Peyer's patch (tissue), 4 donors: ENCODE measurements at regions not wholly inside any gene's neighbourhood (a gene's known extent, or its start where the extent isn't known, plus 50 kb on each side); places are given as distances from the start of the nearest gene placed in this dataset.

Experiments used
- DNase-seq, 3 donors: peaks; one replicate each; pipeline ENCODE4 v3.0.0-alpha.2; 2017 to 2019
- H3K27ac ChIP-seq, 4 donors: fragments of 200-600 bp; sonication (generic); one replicate each; pipeline ENCODE4 v1.5.1; 2016 to 2019
- H3K27me3 ChIP-seq, 2 donors: fragments of 200-600 bp; sonication (generic); one replicate each; pipeline ENCODE4 v1.5.1; 2019
- H3K36me3 ChIP-seq, 3 donors: fragments of 200-600 bp; sonication (generic); one replicate each; pipeline ENCODE4 v1.5.1; 2016 to 2019
- H3K4me1 ChIP-seq, 4 donors: fragments of 200-600 bp; sonication (generic); one replicate each; pipeline ENCODE4 v1.5.1; 2016 to 2019
- H3K4me3 ChIP-seq, 4 donors: fragments of 200-600 bp; sonication (generic); 1 replicate in 3 of 4; 2 replicates in 1 of 4; pipeline ENCODE4 v1.5.1; 2016 to 2019; ENCODE audit warnings: mild to moderate bottlenecking in 1 of 4
- H3K9me3 ChIP-seq, 4 donors: fragments of 200-600 bp; sonication (generic); one replicate each; pipeline ENCODE4 v1.5.1; 2016 to 2019; ENCODE audit warnings: mild to moderate bottlenecking in 1 of 4
- POLR2A ChIP-seq, 2 donors: fragments of 450-650 bp; IDR thresholded peaks; one replicate each; pipeline ENCODE4 v1.5.1; 2017; ENCODE audit warnings: antibody characterized with exemption in 2 of 2, mild to moderate bottlenecking in 2 of 2, moderate library complexity in 2 of 2
- TF ChIP-seq, protein P1 (sequence below), 6 experiments: fragments of 450-650 bp in 4 of 6; fragments of 200-600 bp in 2 of 6; sonication (generic) in 1 of 6; IDR thresholded peaks; one replicate each; pipeline ENCODE4 v1.5.1; 2017 to 2019; ENCODE audit warnings: antibody characterized with exemption in 6 of 6, mild to moderate bottlenecking in 3 of 6, moderate library complexity in 1 of 6

DNA sequence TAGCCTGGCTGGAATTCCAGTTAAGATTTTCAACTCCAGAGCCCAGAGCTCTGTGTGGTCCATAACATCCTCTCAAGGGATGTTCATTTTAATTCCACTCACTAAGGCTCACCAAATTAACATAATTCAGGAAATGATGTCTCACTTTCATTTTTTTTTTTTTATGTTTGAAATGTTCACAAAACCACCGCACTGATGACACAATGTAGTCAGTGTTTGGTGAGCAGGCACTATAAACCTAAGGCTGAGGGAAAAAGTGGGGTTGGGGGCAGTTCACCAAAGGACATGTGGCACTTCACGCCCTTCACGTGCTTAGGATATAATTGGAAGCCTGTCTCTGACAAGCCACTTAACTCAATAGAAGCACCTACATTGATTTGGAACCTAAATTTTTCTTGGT, 177.3 kb upstream of the CAMK1G start:
- no peaks in the 10 kb centered on the region for H3K4me1 ChIP-seq
- H3K27ac ChIP-seq = no peak overlapping the region
- no peaks in the 10 kb centered on the region for H3K9me3 ChIP-seq
- no peaks in the 10 kb centered on the region for H3K36me3 ChIP-seq
- DNase-seq = no peak
- no peak for TF ChIP-seq POLR2A (IDR thresholded peaks at IDR 0.05)
- TF ChIP-seq, protein P1, sequence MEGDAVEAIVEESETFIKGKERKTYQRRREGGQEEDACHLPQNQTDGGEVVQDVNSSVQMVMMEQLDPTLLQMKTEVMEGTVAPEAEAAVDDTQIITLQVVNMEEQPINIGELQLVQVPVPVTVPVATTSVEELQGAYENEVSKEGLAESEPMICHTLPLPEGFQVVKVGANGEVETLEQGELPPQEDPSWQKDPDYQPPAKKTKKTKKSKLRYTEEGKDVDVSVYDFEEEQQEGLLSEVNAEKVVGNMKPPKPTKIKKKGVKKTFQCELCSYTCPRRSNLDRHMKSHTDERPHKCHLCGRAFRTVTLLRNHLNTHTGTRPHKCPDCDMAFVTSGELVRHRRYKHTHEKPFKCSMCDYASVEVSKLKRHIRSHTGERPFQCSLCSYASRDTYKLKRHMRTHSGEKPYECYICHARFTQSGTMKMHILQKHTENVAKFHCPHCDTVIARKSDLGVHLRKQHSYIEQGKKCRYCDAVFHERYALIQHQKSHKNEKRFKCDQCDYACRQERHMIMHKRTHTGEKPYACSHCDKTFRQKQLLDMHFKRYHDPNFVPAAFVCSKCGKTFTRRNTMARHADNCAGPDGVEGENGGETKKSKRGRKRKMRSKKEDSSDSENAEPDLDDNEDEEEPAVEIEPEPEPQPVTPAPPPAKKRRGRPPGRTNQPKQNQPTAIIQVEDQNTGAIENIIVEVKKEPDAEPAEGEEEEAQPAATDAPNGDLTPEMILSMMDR (IDR thresholded peaks at IDR 0.05) = no peak
- H3K27me3 ChIP-seq = no peaks in the 10 kb centered on the region
- no peak overlapping the region for H3K4me3 ChIP-seq

DNA sequence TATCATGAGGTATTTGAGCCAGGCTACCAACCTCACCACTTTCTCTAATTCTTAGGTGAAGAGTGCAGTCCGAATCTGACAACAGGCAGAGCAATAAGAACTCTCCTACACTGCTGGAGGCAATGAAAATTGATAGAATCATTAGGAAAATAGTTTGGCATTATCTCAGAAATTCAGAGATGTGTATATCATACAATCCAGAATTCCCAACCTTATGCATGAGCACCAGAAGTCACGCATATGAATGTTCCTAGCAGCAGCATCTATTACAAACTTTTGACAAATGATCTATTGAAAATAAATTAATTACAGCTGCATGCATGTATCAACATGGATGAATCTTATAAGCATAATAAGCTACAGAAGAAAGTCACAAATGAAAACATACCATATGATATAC, 176.9 kb upstream of the CAMK1G start:
- Histone ChIP-seq H3K9me3 (no peaks in the 10 kb centered on the region), H3K4me1 (no peaks in the 10 kb centered on the region)
- TF ChIP-seq, protein P1 (IDR thresholded peaks at IDR 0.05) = no peak
- TF ChIP-seq POLR2A (IDR thresholded peaks at IDR 0.05) = no peak

DNA sequence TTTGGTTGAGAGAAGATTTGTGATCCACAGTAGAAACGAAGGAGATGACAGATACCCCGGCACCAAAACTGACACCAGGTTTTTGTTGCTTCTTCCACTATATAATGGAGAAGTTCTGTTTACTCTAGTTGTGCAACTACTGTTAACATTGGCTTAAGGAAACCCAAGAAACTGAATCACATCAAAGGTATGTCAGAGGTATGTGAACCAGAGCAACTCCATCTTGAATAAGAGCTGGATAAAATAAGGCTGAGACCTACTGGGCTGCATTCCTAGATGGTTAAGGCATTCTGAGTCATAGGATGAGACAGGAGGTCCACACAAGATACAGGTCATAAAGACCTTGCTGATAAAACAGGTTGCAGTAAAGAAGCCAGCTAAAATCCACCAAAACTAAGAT, 173.7 kb upstream of the CAMK1G start:
- H3K36me3 ChIP-seq = no peaks in the 10 kb centered on the region
- H3K4me3 ChIP-seq = no peak overlapping the region
- no peaks in the 10 kb centered on the region for H3K27me3 ChIP-seq
- DNase-seq = no peak
- H3K27ac ChIP-seq = no peak overlapping the region
- no peaks in the 10 kb centered on the region for H3K4me1 ChIP-seq
- TF ChIP-seq POLR2A (IDR thresholded peaks at IDR 0.05) = no peak
- TF ChIP-seq, protein P1 (IDR thresholded peaks at IDR 0.05) = no peak
- H3K9me3 ChIP-seq = no peaks in the 10 kb centered on the region

More for the DNA sequence above, 176.9 kb upstream of the CAMK1G start:
- Histone ChIP-seq H3K27me3 (no peaks in the 10 kb centered on the region), H3K4me3 (no peak overlapping the region), H3K27ac (no peak overlapping the region), H3K36me3 (no peaks in the 10 kb centered on the region)
- no peak for DNase-seq

DNA sequence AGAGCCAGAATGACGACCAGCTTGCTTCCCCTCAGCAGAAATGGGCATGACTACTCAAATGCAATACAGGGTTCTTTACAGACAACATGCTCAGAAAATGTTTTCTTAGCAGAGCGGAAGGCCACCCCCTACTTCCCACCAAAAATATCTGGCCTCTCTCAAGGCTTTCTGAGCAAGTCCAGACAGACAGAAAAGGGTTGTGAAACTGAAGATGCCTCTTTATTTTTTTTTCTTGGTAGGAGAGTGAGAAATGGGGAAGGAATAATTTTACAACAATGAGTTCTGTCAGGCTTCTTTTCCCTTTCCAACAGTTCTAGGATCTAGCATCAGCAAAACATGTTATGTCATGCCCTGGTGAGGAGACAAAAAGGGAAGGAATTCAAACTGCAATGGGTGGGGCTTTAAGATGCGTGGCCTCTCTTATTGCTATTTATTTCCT, 172.0 kb upstream of the CAMK1G start:
- H3K4me1 ChIP-seq = no peaks in the 10 kb centered on the region
- no peak for DNase-seq
- H3K9me3 ChIP-seq = no peaks in the 10 kb centered on the region
- TF ChIP-seq, protein P1 (IDR thresholded peaks at IDR 0.05) = no peak
- no peak for TF ChIP-seq POLR2A (IDR thresholded peaks at IDR 0.05)
- H3K4me3 ChIP-seq = no peak overlapping the region
- no peak overlapping the region for H3K27ac ChIP-seq
- H3K36me3 ChIP-seq = no peaks in the 10 kb centered on the region
- no peaks in the 10 kb centered on the region for H3K27me3 ChIP-seq

DNA sequence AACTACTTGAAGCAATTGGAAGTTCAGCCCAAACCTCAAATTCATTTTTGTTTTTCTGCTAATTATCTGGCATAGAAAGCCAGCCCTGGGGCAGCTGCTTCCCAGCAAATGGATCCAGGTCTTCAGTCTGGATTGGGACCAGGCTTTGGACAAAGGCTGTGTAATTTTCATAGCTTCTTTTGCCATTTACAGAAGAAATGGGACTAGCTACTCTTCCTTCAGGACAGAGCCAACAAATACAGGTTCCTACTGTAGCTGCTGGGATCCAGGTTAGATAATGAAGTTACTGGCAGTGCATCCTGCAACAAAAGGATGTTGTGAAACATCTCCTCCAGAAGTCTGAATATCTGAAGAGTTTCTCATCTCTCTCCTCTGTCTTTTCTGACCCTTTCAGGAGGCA, 171.5 kb upstream of the CAMK1G start:
- Histone ChIP-seq H3K4me1 (no peaks in the 10 kb centered on the region), H3K4me3 (no peak overlapping the region), H3K9me3 (no peaks in the 10 kb centered on the region), H3K27me3 (no peaks in the 10 kb centered on the region), H3K36me3 (no peaks in the 10 kb centered on the region), H3K27ac (no peak overlapping the region)
- TF ChIP-seq, protein P1 (IDR thresholded peaks at IDR 0.05) = no peak
- TF ChIP-seq POLR2A (IDR thresholded peaks at IDR 0.05) = no peak
- no peak for DNase-seq

DNA sequence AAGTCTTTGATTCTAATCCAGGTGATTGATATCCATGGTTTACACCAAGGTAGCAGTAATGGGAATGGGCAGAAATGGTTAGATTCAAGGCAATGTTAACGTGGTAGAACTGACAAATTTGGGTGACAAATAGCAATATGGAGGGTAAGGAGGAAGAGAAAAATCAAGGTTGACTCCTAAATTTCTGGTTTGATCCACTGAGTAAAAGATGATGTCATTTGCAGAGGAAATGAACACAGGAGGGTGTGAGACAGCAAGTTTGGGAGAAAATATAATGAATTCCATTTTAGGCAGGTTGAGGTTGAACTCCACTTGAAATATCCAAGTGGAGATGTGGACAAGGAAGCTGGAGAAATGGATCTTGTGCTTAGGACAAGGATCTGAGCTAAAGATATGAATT, 170.9 kb upstream of the CAMK1G start:
- Histone ChIP-seq H3K36me3 (no peaks in the 10 kb centered on the region), H3K9me3 (no peaks in the 10 kb centered on the region), H3K27me3 (no peaks in the 10 kb centered on the region), H3K27ac (no peak overlapping the region), H3K4me1 (no peaks in the 10 kb centered on the region), H3K4me3 (no peak overlapping the region)
- TF ChIP-seq, protein P1 (IDR thresholded peaks at IDR 0.05) = no peak
- no peak for TF ChIP-seq POLR2A (IDR thresholded peaks at IDR 0.05)
- no peak for DNase-seq
